GM13976 (cell line): ENCODE measurements at regions not wholly inside any gene's neighbourhood (a gene's known extent, or its start where the extent isn't known, plus 50 kb on each side); places are given as distances from the start of the nearest gene placed in this dataset.

ENCODE experiments used
- DNase-seq: peaks from one replicate; pipeline ENCODE4 v3.0.0; 2012; ENCODE audit warnings: low spot score
- in situ Hi-C: fragments of 300-500 bp; cut with MboI; formaldehyde crosslinking; loops from one replicate; pipeline ENCODE4 v1.12.0; 2022; ENCODE audit warnings: low sequenced_read_pairs, mixed read lengths, inconsistent platforms; ENCODE audit not compliant: unreplicated experiment
- TF ChIP-seq, protein P1 (sequence below): IDR thresholded peaks from 2 replicates; pipeline ENCODE4 v1.5.1; 2012; ENCODE audit warnings: borderline replicate concordance, mild to moderate bottlenecking; ENCODE audit not compliant: insufficient read depth; ENCODE audit errors: extremely low read depth, missing control alignments, control extremely low read depth

GRCh38 chr3:177420651-177421480, 223.6 kb upstream of the TBL1XR1 start:
- no peak for DNase-seq
- in situ Hi-C loops = no loop called here
- TF ChIP-seq, protein P1, sequence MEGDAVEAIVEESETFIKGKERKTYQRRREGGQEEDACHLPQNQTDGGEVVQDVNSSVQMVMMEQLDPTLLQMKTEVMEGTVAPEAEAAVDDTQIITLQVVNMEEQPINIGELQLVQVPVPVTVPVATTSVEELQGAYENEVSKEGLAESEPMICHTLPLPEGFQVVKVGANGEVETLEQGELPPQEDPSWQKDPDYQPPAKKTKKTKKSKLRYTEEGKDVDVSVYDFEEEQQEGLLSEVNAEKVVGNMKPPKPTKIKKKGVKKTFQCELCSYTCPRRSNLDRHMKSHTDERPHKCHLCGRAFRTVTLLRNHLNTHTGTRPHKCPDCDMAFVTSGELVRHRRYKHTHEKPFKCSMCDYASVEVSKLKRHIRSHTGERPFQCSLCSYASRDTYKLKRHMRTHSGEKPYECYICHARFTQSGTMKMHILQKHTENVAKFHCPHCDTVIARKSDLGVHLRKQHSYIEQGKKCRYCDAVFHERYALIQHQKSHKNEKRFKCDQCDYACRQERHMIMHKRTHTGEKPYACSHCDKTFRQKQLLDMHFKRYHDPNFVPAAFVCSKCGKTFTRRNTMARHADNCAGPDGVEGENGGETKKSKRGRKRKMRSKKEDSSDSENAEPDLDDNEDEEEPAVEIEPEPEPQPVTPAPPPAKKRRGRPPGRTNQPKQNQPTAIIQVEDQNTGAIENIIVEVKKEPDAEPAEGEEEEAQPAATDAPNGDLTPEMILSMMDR = no peak

DNA sequence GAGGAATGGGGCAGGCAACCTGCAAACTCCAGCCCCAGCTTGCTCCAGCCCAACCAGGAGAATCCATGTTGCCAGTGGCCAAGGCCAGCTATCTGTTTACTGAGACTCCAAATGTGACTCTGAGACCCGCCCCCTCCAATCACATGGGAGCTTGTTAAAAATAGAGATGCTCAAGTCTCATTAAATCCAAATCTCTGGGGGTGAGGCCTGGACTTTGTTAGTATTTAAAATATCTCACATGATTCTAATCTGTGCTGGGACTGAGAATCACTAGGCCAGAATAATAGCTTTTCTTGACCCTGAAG, 224.2 kb upstream of the TBL1XR1 start:
- DNase-seq = no peak
- in situ Hi-C loops = no loop called here
- TF ChIP-seq, protein P1 = no peak

DNA sequence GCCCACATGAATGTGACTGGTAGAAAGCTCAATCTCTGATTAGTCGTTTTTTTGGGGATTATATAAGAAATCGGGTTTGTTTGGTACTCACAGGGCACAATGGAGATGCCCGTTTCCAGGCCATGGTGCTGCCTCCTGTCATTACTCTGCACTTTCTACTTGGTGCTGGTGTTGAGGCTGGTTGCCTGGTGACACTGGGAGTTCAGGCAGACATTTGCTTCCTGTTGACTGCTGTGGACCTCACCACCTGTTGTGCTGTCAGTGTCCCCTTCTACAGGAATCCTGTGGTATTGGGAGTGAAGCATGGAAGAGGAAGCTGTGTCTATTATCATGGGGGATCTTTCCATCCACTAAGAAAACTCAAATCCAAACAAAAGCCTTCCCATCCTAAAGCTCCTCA, 227.2 kb upstream of the TBL1XR1 start:
- in situ Hi-C loops = no loop called here
- DNase-seq = no peak
- TF ChIP-seq, protein P1 = no peak

DNA sequence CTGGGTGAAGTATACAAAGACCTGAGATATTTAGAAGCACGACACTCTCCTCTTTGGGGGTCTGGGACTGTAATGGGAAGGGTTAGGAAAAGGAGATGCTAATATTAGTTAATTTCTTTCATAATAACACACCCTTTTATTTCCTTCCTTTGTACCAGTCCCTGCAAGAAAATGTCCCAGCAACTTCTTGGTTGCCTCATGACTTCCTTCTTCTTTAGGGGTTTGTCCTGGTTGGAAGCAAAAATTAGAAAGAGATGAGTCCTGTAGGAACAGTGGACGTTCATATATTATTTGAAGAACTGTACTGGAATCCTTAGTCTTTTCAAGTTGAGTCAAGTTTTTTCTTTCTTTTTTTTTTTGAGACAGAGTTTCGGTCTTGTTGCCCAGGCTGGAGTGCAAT, 227.8 kb upstream of the TBL1XR1 start:
- TF ChIP-seq, protein P1 = no peak
- no peak for DNase-seq
- in situ Hi-C loops = no loop called here

GRCh38 chr3:177426106-177426877, 229.0 kb upstream of the TBL1XR1 start:
- DNase-seq = no peak
- TF ChIP-seq, protein P1 = no peak
- in situ Hi-C loops = no loop called here

DNA sequence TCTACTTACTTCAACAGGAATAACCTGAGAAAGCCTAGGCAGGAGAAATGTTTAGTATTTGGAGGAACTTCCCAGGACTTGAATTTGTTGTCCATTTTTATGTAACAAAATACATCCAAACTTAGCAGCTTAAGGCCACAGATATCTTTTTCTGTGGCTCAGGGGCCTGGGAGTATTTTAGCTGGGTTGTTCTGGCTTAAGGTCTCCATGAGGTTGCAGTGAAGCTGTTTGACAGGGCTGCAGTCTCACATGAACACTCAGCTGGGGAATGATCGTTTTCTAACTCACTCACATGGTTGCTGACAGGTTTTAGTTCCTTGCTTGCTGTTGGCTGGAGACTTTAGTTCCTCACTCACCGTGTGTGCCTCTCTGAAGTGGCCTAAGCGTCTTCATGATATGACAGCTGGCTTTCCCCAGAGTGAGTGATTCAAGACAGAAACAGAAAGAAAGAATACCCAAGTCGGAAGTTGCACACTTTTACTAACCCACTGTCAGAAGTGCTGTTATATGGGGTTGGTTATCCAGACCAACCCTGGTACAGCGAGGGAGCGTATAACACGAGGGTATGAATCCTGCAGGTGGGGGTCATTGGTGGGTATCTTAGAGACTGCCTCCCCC, 229.7 kb upstream of the TBL1XR1 start:
- in situ Hi-C loops = no loop called here
- TF ChIP-seq, protein P1 = no peak
- DNase-seq = peak; percentile 77
